PFSK-1 (cell line): ENCODE measurements at regions not wholly inside any gene's neighbourhood (a gene's known extent, or its start where the extent isn't known, plus 50 kb on each side); places are given as distances from the start of the nearest gene placed in this dataset.

Experiments
- FOXP2 ChIP-seq: optimal IDR thresholded peaks from 2 replicates; pipeline ENCODE3; 2011; ENCODE audit warnings: borderline replicate concordance, control low read depth, inconsistent platforms; ENCODE audit not compliant: insufficient read depth; ENCODE audit errors: extremely low read length, extremely low read depth
- POLR2AphosphoS5 ChIP-seq: IDR thresholded peaks from 2 replicates; pipeline ENCODE4 v1.6.1; 2012; ENCODE audit warnings: low read depth, mild to moderate bottlenecking, control low read depth, low read length, moderate library complexity
- REST ChIP-seq, 2 experiments: IDR thresholded peaks; 2 replicates each; pipeline versions ENCODE4 v1.6.1 to v1.8.0; 2011 to 2012; ENCODE audit warnings: low read depth in 2 of 2, low read length in 2 of 2, control low read depth in 1 of 2, inconsistent platforms in 1 of 2, mild to moderate bottlenecking in 1 of 2, moderate library complexity in 1 of 2; ENCODE audit not compliant: insufficient read depth in 1 of 2
- SIN3A ChIP-seq: IDR thresholded peaks from 2 replicates; pipeline ENCODE4 v1.6.1; 2012; ENCODE audit warnings: mild to moderate bottlenecking, low read length, moderate library complexity, borderline replicate concordance; ENCODE audit not compliant: insufficient read depth
- TAF1 ChIP-seq: IDR thresholded peaks from 2 replicates; pipeline ENCODE4 v1.6.1; 2012; ENCODE audit warnings: low read length, control low read depth, borderline replicate concordance; ENCODE audit not compliant: insufficient read depth

- no peak for TF ChIP-seq SIN3A
- TF ChIP-seq POLR2AphosphoS5 = no peak
- TF ChIP-seq REST (IDR thresholded peaks at IDR 0.05; ENCODE audit: insufficient read depth in 1 of 2, low read depth in 2 of 2, low read length in 2 of 2) = no peak
- TF ChIP-seq TAF1 = no peak
- TF ChIP-seq FOXP2 = no peak
These were observed 88.6 kb upstream of the TMEM164 start for GRCh38 chrX:109914114-109914849.

GRCh38 chrX:109918753-109919152 is 84.2 kb upstream of the TMEM164 start:
- TF ChIP-seq TAF1 = no peak
- no peak for TF ChIP-seq REST (IDR thresholded peaks at IDR 0.05; ENCODE audit: insufficient read depth in 1 of 2, low read depth in 2 of 2, low read length in 2 of 2)
- TF ChIP-seq POLR2AphosphoS5 = no peak
- no peak for TF ChIP-seq FOXP2
- no peak for TF ChIP-seq SIN3A

- TF ChIP-seq POLR2AphosphoS5 = no peak
- TF ChIP-seq SIN3A = no peak
- TF ChIP-seq REST (IDR thresholded peaks at IDR 0.05; ENCODE audit: insufficient read depth in 1 of 2, low read depth in 2 of 2, low read length in 2 of 2) = no peak
- TF ChIP-seq FOXP2 = no peak
- no peak for TF ChIP-seq TAF1
These were observed 82.6 kb upstream of the TMEM164 start for GRCh38 chrX:109920325-109920724.

GRCh38 chrX:109920868-109921267 is 82.0 kb upstream of the TMEM164 start:
- TF ChIP-seq POLR2AphosphoS5 (no peak), SIN3A (no peak), TAF1 (no peak), REST (IDR thresholded peaks at IDR 0.05; ENCODE audit: insufficient read depth in 1 of 2, low read depth in 2 of 2, low read length in 2 of 2) (no peak), FOXP2 (no peak)

GRCh38 chrX:109922190-109922589 is 80.7 kb upstream of the TMEM164 start:
- TF ChIP-seq TAF1 (no peak), POLR2AphosphoS5 (no peak), FOXP2 (no peak), REST (IDR thresholded peaks at IDR 0.05; ENCODE audit: insufficient read depth in 1 of 2, low read depth in 2 of 2, low read length in 2 of 2) (no peak)
